Uterus (tissue), 2 donors: ENCODE measurements at regions not wholly inside any gene's neighbourhood (a gene's known extent, or its start where the extent isn't known, plus 50 kb on each side); places are given as distances from the start of the nearest gene placed in this dataset.

ENCODE experiments used
- POLR2A ChIP-seq, 2 donors: fragments of 450-650 bp; IDR thresholded peaks; one replicate each; pipeline ENCODE4 v1.6.1; 2016; ENCODE audit warnings: antibody characterized with exemption in 2 of 2, mild to moderate bottlenecking in 1 of 2, moderate library complexity in 1 of 2
- TF ChIP-seq, protein P1 (sequence below), 4 experiments: fragments of 200-600 bp in 2 of 4; fragments of 450-650 bp in 2 of 4; sonication (generic) in 2 of 4; IDR thresholded peaks; one replicate each; pipeline ENCODE4 v1.5.1; 2016 to 2019; ENCODE audit warnings: antibody characterized with exemption in 4 of 4, mild to moderate bottlenecking in 2 of 4, moderate library complexity in 1 of 4

DNA sequence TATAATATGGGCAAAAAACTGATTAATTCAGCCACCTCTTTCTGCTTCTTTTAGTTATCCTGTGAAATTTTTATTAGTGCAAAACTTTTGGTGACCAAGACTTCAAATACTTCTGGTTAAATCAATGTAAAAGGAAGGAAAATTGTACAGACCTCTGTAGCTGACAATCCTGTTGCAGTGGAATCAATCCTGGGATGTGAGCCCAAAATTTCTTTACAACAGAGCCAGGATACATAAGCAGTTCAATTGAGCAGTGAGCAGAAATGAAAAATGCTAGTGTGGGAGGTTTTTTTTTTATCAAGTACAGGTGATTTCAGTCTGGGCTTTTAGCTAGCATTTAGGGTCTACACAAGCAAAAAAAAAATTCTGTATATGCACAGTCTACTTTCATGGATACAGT is 398.0 kb downstream of the OTOL1 start:
- TF ChIP-seq, protein P1, sequence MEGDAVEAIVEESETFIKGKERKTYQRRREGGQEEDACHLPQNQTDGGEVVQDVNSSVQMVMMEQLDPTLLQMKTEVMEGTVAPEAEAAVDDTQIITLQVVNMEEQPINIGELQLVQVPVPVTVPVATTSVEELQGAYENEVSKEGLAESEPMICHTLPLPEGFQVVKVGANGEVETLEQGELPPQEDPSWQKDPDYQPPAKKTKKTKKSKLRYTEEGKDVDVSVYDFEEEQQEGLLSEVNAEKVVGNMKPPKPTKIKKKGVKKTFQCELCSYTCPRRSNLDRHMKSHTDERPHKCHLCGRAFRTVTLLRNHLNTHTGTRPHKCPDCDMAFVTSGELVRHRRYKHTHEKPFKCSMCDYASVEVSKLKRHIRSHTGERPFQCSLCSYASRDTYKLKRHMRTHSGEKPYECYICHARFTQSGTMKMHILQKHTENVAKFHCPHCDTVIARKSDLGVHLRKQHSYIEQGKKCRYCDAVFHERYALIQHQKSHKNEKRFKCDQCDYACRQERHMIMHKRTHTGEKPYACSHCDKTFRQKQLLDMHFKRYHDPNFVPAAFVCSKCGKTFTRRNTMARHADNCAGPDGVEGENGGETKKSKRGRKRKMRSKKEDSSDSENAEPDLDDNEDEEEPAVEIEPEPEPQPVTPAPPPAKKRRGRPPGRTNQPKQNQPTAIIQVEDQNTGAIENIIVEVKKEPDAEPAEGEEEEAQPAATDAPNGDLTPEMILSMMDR (IDR thresholded peaks at IDR 0.05): no peak
- TF ChIP-seq POLR2A (IDR thresholded peaks at IDR 0.05): no peak
